ENCODE measurements at regions not wholly inside any gene's neighbourhood (a gene's known extent, or its start where the extent isn't known, plus 50 kb on each side); places are given as distances from the start of the nearest gene placed in this dataset.

GRCh38 chr1:60196026-60196425 is 122.5 kb upstream of the C1orf87 start:
- H3K4me1 ChIP-seq = no peaks in the 10 kb centered on the region
- WGBS, 2 donors = 88 to 97% methylated on average over 1 of the region's 1 CpG
- DNase-seq (no peak), ATAC-seq (no peak), FAIRE-seq (no peak)
- H3K9me3 ChIP-seq = no peaks in the 10 kb centered on the region
- intact Hi-C loops (cut with DNase I) = no loop called here
- no peaks in the 10 kb centered on the region for H3K27me3 ChIP-seq
- no peaks in the 10 kb centered on the region for H3K36me3 ChIP-seq
- H3K4me3 ChIP-seq = no peak overlapping the region
- TF ChIP-seq, protein P1, sequence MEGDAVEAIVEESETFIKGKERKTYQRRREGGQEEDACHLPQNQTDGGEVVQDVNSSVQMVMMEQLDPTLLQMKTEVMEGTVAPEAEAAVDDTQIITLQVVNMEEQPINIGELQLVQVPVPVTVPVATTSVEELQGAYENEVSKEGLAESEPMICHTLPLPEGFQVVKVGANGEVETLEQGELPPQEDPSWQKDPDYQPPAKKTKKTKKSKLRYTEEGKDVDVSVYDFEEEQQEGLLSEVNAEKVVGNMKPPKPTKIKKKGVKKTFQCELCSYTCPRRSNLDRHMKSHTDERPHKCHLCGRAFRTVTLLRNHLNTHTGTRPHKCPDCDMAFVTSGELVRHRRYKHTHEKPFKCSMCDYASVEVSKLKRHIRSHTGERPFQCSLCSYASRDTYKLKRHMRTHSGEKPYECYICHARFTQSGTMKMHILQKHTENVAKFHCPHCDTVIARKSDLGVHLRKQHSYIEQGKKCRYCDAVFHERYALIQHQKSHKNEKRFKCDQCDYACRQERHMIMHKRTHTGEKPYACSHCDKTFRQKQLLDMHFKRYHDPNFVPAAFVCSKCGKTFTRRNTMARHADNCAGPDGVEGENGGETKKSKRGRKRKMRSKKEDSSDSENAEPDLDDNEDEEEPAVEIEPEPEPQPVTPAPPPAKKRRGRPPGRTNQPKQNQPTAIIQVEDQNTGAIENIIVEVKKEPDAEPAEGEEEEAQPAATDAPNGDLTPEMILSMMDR (IDR thresholded peaks at IDR 0.05) = no peak
- no peak overlapping the region for H3K27ac ChIP-seq

DNA sequence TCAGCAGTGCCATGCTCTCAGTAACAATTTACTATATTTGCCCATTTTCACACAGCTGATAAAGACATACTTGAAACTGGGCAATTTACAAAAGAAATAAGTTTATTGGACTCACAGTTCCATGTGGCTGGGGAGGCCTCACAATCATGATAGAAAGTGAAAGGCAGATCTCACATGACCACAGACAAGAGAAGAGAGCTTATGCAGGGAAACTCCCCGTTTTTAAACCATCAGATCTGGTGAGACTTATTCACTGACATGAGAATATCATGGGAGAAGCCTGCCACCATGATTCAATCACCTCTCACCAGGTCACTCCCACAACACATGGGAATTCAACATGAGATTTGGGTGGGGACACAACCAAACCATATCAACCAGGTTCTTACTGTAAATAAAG is 112.1 kb upstream of the C1orf87 start:
- TF ChIP-seq, protein P1 (IDR thresholded peaks at IDR 0.05) = no peak
- 26 to 41% methylated on average over 1 of the region's 1 CpG for WGBS, 2 donors
- Histone ChIP-seq H3K36me3 (no peaks in the 10 kb centered on the region), H3K27ac (no peak overlapping the region), H3K27me3 (no peaks in the 10 kb centered on the region), H3K4me3 (no peak overlapping the region), H3K9me3 (no peaks in the 10 kb centered on the region), H3K4me1 (no peaks in the 10 kb centered on the region)
- FAIRE-seq (no peak), ATAC-seq (no peak), DNase-seq (no peak)
- intact Hi-C loops (cut with DNase I) = no loop called here

DNA sequence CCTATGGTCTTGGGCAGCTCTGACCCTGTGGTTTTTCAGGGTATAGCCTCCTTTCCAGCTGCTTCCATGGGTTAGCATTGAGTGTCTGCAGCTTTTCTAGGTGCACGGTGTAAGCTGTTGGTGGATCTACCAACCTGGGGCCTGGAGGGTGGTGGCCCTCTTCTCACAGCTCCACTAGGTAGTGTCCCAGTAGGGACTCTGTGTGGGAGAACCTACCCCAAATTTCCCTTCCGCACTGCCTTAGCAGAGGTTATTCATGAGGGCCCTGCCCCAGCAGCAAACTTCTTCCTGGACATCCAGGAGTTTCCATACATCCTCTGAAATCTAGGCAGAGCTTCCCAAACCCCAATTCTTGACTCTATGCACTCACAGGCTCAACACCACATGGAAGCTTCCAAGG is 111.0 kb upstream of the C1orf87 start:
- intact Hi-C loops (cut with DNase I) = no loop called here
- DNase-seq = no peak

DNA sequence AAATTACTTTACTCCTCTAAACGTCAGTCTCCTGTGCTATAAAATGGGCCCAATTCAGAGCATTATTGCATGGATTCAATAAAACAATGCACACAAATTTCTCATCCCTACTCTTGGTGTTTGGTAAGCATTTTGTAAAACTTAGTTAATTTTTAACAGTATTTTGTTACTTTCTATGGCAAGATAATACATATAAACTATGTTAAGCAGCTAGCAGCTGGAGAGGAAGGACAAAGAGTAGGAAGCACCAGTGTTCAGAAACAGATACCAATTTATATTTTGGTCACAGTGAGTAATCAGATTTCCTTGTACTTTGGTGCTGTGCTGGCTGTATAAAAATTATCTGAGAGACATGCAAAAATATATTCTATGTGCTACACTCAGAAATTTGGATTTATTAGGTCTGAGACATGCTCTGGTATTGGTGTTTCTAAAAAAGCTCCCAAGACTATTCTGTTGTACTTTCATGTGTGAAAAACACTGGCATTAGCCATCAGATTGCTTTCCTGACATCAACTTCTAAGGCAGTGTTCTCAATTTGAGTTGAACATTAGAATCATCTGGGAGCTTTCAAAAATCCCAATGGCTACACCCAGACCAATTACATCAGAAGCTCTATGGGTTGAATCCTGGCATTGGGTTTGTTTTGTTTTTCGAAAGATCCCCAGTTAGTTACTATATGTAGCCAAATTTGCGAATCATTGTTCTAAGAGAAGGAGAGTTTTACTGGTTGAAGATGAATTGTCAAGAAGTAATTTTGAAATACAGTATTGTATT is 100.3 kb upstream of the C1orf87 start:
- WGBS, 2 donors = 77 to 82% methylated on average over 3 of the region's 3 CpGs
- H3K4me3 ChIP-seq = no peak overlapping the region
- intact Hi-C loops (cut with DNase I) = no loop called here
- H3K27ac ChIP-seq = no peak overlapping the region
- no peak for ATAC-seq
- FAIRE-seq = no peak
- H3K9me3 ChIP-seq = no peaks in the 10 kb centered on the region
- TF ChIP-seq, protein P1 (IDR thresholded peaks at IDR 0.05) = no peak
- no peaks in the 10 kb centered on the region for H3K4me1 ChIP-seq
- no peaks in the 10 kb centered on the region for H3K36me3 ChIP-seq
- H3K27me3 ChIP-seq = no peaks in the 10 kb centered on the region
- DNase-seq = no peak

More for the DNA sequence above, 111.0 kb upstream of the C1orf87 start:
- Histone ChIP-seq H3K36me3 (no peaks in the 10 kb centered on the region), H3K4me1 (no peaks in the 10 kb centered on the region), H3K27ac (no peak overlapping the region), H3K4me3 (no peak overlapping the region), H3K27me3 (no peaks in the 10 kb centered on the region), H3K9me3 (no peaks in the 10 kb centered on the region)
- 86 to 88% methylated on average over 2 of the region's 2 CpGs for WGBS, 2 donors
- no peak for ATAC-seq
- TF ChIP-seq, protein P1 (IDR thresholded peaks at IDR 0.05) = no peak
- FAIRE-seq = no peak

GRCh38 chr1:60173006-60173405 is 99.4 kb upstream of the C1orf87 start:
- no peak for FAIRE-seq
- ATAC-seq = no peak
- 89 to 90% methylated on average over 2 of the region's 2 CpGs for whole genome bisulfite sequencing, 2 donors

More at GRCh38 chr1:60173006-60173405, 99.4 kb upstream of the C1orf87 start:
- H3K36me3 ChIP-seq = no peaks in the 10 kb centered on the region
- H3K9me3 ChIP-seq = no peaks in the 10 kb centered on the region
- no peaks in the 10 kb centered on the region for H3K4me1 ChIP-seq
- no peak overlapping the region for H3K4me3 ChIP-seq
- intact Hi-C loops (cut with DNase I) = no loop called here
- no peaks in the 10 kb centered on the region for H3K27me3 ChIP-seq
- TF ChIP-seq, protein P1 (IDR thresholded peaks at IDR 0.05) = no peak
- H3K27ac ChIP-seq = no peak overlapping the region
- no peak for DNase-seq
